Stimulated activated CD4-positive, alpha-beta T cell treated with anti-CD3 and anti-CD28 coated beads, Interleukin-15, amount 100 ng/mL, for 48 hours (primary cell): ENCODE measurements at regions not wholly inside any gene's neighbourhood (a gene's known extent, or its start where the extent isn't known, plus 50 kb on each side); places are given as distances from the start of the nearest gene placed in this dataset.
"Not testable (repeated sequence)": the region's sequence is repeated elsewhere in the genome, so short reads cannot be mapped to it uniquely, and the experiment has no call there.

ENCODE experiments used
- DNase-seq, 2 donors: peaks; one replicate each; pipeline ENCODE4 v3.0.0-alpha.2; 2020; ENCODE audit warnings: low read depth in 2 of 2

GRCh38 chr14:71395636-71396035 lies 488.4 kb downstream of the PCNX1 start:
- DNase-seq, result no peak

- no peak for DNase-seq
Measured at GRCh38 chr14:71396050-71396677, 488.9 kb downstream of the PCNX1 start.

- no peak for DNase-seq
Measured at GRCh38 chr14:71397371-71397770, 490.1 kb downstream of the PCNX1 start.

GRCh38 chr14:71398450-71398849 lies 491.2 kb downstream of the PCNX1 start:
- no peak for DNase-seq

- DNase-seq, result no peak
Measured at GRCh38 chr14:71399057-71399487, 491.8 kb downstream of the PCNX1 start.

GRCh38 chr14:71400871-71401321 lies 493.6 kb downstream of the PCNX1 start:
- no peak for DNase-seq

GRCh38 chr14:71402415-71402814 lies 495.2 kb downstream of the PCNX1 start:
- not testable (repeated sequence) for DNase-seq

- DNase-seq, result no peak
Measured at GRCh38 chr14:71403656-71404055, 496.4 kb downstream of the PCNX1 start.

- no peak for DNase-seq
Measured at GRCh38 chr14:71405676-71406075, 498.4 kb downstream of the PCNX1 start.

GRCh38 chr14:71408362-71409030 lies 501.2 kb downstream of the PCNX1 start:
- no peak for DNase-seq

- no peak for DNase-seq
Measured at GRCh38 chr14:71410578-71411284, 503.5 kb downstream of the PCNX1 start.

- no peak for DNase-seq
Measured at GRCh38 chr14:71411285-71411595, 504.0 kb downstream of the PCNX1 start.

- no peak for DNase-seq
Measured at GRCh38 chr14:71411738-71412137, 504.5 kb downstream of the PCNX1 start.

GRCh38 chr14:71414631-71415403 lies 507.6 kb downstream of the PCNX1 start:
- no peak for DNase-seq

GRCh38 chr14:71415404-71415690 lies 508.1 kb downstream of the PCNX1 start:
- DNase-seq, result no peak

- no peak for DNase-seq
Measured at GRCh38 chr14:71416392-71416791, 509.1 kb downstream of the PCNX1 start.

GRCh38 chr14:71418532-71419245 lies 511.4 kb downstream of the PCNX1 start:
- DNase-seq, result no peak

GRCh38 chr14:71423481-71423880 lies 508.7 kb upstream of the RGS6 start:
- no peak for DNase-seq

- DNase-seq, result no peak
Measured at GRCh38 chr14:71424941-71425340, 507.3 kb upstream of the RGS6 start.

GRCh38 chr14:71426001-71426400 lies 506.2 kb upstream of the RGS6 start:
- DNase-seq, result no peak

- no peak for DNase-seq
Measured at GRCh38 chr14:71429902-71430301, 502.3 kb upstream of the RGS6 start.

GRCh38 chr14:71430321-71430677 lies 501.9 kb upstream of the RGS6 start:
- no peak for DNase-seq
